G401 (cell line): ENCODE measurements at regions not wholly inside any gene's neighbourhood (a gene's known extent, or its start where the extent isn't known, plus 50 kb on each side); places are given as distances from the start of the nearest gene placed in this dataset.

ENCODE experiments used
- DNase-seq: peaks from one replicate; pipeline ENCODE4 v3.0.0-alpha.2; 2015; ENCODE audit warnings: low spot score
- in situ Hi-C: cut with HindIII; loops from 2 replicates; pipeline ENCODE4 v1.10.0; 2016; ENCODE audit warnings: low sequenced_read_pairs, mixed read lengths

DNA sequence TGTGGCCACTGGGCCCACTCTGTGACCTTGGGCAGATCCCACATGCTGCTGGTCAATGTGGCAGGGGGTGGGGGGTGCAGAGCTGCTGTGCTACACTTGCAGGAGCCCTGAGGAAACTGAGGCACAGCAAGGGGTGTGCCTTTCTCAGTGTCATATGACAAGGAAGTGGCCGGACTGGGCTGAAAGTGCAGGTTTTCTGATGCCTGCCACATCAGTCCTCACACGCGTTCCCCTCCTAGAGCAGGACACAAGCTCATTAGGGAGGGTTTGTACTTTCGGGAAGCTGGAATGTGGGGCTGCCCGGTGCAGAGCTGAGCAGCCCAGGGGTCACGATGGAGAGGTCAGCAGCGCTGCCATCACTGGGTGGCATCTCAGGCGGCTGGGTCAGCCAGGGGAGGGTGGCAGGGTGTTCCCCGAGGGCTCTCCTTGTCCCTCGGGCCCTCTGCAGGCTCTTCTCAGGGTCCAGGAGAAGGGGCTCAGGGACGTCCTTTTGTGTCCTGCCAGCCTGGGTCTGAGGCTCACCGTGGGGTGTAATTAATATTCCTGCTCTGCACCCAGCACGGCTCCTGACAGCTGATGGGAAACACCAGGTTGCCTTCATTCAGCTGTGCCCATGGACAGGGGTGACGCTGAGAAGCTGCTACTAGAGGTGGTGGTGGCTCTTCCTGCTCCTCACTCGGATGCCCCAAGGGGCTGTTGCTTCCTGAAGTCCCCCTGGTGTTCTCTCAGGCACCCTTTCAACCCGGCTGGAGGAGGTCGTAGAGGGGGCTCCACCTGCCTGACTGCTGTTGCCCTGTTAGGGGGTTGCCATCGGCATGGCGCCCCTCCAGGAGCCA is 62.1 kb upstream of the HDAC4 start:
- no peak for DNase-seq
- in situ Hi-C loops = no loop called here

DNA sequence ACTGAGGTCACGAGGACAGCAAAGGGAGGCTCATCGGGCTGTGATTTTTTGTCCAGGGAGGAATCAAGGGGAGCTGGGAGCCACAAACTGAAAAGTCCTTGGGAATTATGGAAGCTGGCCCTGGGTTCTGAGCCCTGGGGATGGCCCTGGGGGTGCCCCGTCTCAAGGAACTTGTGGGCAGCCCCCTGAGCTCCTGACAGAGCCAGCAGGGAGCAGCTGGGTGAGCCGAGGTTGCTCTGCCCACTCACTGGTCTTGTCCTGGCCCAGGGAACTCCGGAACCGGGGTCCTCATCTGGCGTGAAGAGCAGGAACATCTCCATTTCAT is 61.3 kb upstream of the HDAC4 start:
- in situ Hi-C loops = no loop called here
- DNase-seq = no peak

- in situ Hi-C loops = no loop called here
- DNase-seq = no peak
Observed at GRCh38 chr2:239461291-239462190, 60.7 kb upstream of the HDAC4 start.

GRCh38 chr2:239460780-239461179 is 60.0 kb upstream of the HDAC4 start:
- DNase-seq = no peak
- in situ Hi-C loops = no loop called here

DNA sequence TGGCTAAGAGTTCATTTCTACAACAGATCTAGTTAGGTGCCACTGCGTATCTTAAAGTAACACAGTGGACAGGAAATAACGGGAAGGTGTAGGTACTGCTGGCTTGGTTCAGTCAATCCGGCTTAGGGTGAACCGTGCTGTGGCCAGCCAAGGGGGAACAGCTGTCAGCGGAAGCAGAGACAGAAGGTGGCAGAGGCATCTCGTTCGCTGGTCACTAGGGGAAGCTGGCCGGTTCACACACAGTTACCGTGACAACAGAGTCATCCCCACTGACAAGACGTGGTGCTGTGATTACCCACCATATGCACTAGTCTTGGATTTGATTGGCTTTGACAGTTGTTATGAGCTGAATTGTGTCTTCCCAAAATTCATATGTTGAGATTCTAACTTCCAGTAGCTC is 58.8 kb upstream of the HDAC4 start:
- in situ Hi-C loops = no loop called here

DNA sequence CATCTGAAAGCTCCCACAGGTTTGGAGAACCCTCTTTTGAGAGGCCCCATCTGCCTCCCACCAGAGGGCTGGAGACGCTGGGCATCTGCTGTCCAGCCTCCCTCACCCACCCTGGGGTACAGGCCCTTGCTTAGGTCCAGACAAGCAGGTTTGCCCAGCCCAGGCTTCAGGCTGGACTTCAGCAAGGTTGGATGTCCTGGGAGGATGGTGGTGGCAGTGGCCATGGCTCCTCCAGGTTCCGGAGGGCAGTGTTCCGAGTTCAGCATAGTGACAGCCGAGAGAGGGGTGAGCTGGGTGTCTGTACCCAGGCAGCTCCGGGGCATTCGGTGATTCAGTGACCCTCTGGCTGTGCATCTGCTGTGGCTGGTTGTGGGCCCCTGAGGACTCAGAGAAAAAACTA is 58.2 kb upstream of the HDAC4 start:
- in situ Hi-C loops = no loop called here
- no peak for DNase-seq

More for the DNA sequence above, 58.8 kb upstream of the HDAC4 start:
- peak; percentile 52 for DNase-seq

DNA sequence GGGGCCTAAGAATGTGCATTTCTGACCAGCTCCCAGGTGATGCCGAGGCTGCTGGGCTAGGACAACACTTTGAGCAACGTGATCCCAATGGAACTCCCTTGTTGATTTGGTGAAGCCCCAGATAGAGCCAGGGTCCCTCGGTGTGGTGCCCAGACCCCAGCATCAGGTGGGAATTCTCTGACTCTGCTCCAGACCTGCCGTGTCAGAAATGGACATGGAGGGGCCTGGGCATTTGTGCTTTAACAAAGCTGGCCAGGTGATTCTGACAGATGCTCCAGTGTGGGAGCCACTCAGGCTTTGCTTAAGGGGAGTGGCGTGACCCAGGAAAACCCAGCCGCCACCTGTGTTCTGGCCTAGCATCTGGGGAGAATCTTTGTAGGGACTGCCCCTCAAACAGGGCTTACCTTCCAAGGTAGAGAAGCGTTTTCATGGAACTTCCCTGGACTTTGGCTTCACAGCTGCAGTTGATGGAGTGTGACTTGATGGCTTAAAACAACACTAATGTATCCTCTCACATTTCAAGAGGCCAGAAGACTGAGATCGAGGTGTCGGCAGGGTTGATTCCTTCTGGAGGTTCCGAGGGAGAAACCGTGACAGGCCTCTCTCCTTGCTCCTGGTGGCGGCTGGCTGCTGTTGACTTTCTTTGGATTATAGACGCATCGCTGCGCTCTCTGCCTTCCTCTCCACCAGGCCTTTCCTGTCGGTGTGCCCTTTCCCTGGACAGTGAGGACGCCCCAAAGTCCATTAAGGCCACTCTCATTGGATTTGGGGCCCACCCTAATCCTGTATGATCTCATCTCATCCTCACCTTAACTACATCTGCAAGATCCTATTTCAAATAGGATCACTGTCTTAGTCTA is 57.0 kb upstream of the HDAC4 start:
- no peak for DNase-seq
- in situ Hi-C loops = no loop called here

DNA sequence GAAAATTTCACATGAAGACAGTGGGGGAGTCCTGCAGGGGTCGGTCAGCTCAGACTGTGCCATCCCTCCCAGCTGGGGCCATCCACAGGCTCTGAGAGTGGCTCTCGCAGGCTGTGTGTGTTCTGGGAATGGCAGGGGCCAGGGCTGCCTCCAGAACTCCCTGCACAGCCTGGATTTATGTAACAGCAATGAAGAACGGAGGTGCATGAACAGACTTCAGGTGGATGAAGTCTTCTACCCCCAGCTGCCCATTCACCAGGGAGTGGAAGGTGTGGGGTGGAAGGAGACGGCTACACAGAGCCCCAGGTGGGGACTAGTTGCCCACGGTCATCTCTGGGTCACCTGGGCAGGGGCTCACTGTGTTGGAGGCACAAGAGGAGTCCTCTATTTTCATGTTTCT is 56.1 kb upstream of the HDAC4 start:
- in situ Hi-C loops = no loop called here
- DNase-seq = no peak

- in situ Hi-C loops = no loop called here
- no peak for DNase-seq
Observed at GRCh38 chr2:239455436-239456203, 54.8 kb upstream of the HDAC4 start.

DNA sequence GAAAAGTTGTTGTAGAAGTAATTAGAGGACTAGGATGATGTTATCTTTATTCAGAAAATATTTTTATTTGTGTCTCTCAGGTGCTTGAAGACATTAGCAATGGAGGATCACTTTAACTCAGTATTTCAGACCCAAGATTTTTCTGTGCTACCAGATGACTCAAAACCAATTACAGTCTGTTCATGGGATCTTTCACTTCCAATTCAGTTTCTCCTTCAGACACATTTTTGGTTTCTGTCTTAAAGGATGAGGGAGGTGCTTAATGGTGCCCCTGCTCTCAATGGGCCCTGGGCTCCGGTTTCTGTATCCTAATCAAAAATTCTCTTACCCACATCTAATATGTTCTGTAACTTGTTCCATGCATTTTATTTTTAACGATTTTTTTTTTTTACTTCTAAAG is 53.7 kb upstream of the HDAC4 start:
- in situ Hi-C loops = no loop called here
- no peak for DNase-seq
